ENCODE measurements at regions not wholly inside any gene's neighbourhood (a gene's known extent, or its start where the extent isn't known, plus 50 kb on each side); places are given as distances from the start of the nearest gene placed in this dataset.

GRCh38 chr2:237179161-237179560, 93.5 kb downstream of the COPS8 start:
- Histone ChIP-seq H3K4me2 (no peak overlapping the region), H2AFZ (no peak overlapping the region), H3K27me3 (ENCODE audit: insufficient read depth, low read depth) (no peaks in the 10 kb centered on the region), H3K4me3 (no peak overlapping the region), H3K36me3 (ENCODE audit: low read depth) (no peaks in the 10 kb centered on the region), H3K9me3 (ENCODE audit: insufficient read depth, low read depth) (0 out of 2 replicates have a peak, but pooled peaks cover 7% of the 10 kb centered on the region), H3K4me1 (replicated peaks; ENCODE audit: insufficient read depth) (peaks cover 43% of the 10 kb centered on the region), H4K20me1 (ENCODE audit: insufficient read depth) (no peaks in the 10 kb centered on the region), H3F3A (ENCODE audit: insufficient read depth, low read depth) (peaks cover 14% of the 10 kb centered on the region), H3K27ac (no peak overlapping the region), H3K9me2 (ENCODE audit: insufficient read depth) (no peaks in the 10 kb centered on the region), H3K79me2 (ENCODE audit: low read depth) (no peaks in the 10 kb centered on the region)
- no peak for DNase-seq
- no peak for TF ChIP-seq EZH2 (IDR thresholded peaks at IDR 0.05; ENCODE audit: low read depth)
- no peak for TF ChIP-seq CTCF (conservative IDR thresholded peaks at IDR 0.05)
- ChIA-PET CTCF (interaction anchor here (0.5 kb wide), 1 partner anchor 515 kb away, joined by 3 read pairs; no protein-coding TSS in a partner anchor), POLR2A (ENCODE audit: unreplicated experiment) (no interaction called here)
- intact Hi-C loops (cut with micrococcal nuclease; ENCODE audit: unreplicated experiment), result no loop called here
- no TSS peak for BruUV-seq (replicated peaks)

- Histone ChIP-seq H3K79me2 (ENCODE audit: low read depth) (no peaks in the 10 kb centered on the region), H4K20me1 (ENCODE audit: insufficient read depth) (no peaks in the 10 kb centered on the region), H3K36me3 (ENCODE audit: low read depth) (no peaks in the 10 kb centered on the region), H3K4me3 (no peak overlapping the region), H3K27ac (no peak overlapping the region), H2AFZ (no peak overlapping the region), H3K4me2 (no peak overlapping the region), H3K9me2 (ENCODE audit: insufficient read depth) (no peaks in the 10 kb centered on the region), H3K9me3 (ENCODE audit: insufficient read depth, low read depth) (0 out of 2 replicates have a peak, but pooled peaks cover 7% of the 10 kb centered on the region), H3F3A (ENCODE audit: insufficient read depth, low read depth) (peaks cover 14% of the 10 kb centered on the region), H3K27me3 (ENCODE audit: insufficient read depth, low read depth) (no peaks in the 10 kb centered on the region), H3K4me1 (replicated peaks; ENCODE audit: insufficient read depth) (peaks cover 51% of the 10 kb centered on the region)
- TF ChIP-seq EZH2 (IDR thresholded peaks at IDR 0.05; ENCODE audit: low read depth) (no peak), CTCF (conservative IDR thresholded peaks at IDR 0.05) (no peak)
- ChIA-PET POLR2A (ENCODE audit: unreplicated experiment) (no interaction called here), CTCF (no interaction called here)
- intact Hi-C loops (cut with micrococcal nuclease; ENCODE audit: unreplicated experiment), result no loop called here
- no peak for DNase-seq
- BruUV-seq (replicated peaks), result no TSS peak
These were observed 94.5 kb downstream of the COPS8 start for GRCh38 chr2:237180187-237180586.

- Histone ChIP-seq H3K36me3 (ENCODE audit: low read depth) (no peaks in the 10 kb centered on the region), H3K9me2 (ENCODE audit: insufficient read depth) (no peaks in the 10 kb centered on the region), H3F3A (ENCODE audit: insufficient read depth, low read depth) (peaks cover 14% of the 10 kb centered on the region), H3K27me3 (ENCODE audit: insufficient read depth, low read depth) (no peaks in the 10 kb centered on the region), H3K27ac (no peak overlapping the region), H3K4me3 (no peak overlapping the region), H3K4me2 (no peak overlapping the region), H2AFZ (no peak overlapping the region), H4K20me1 (ENCODE audit: insufficient read depth) (no peaks in the 10 kb centered on the region), H3K79me2 (ENCODE audit: low read depth) (no peaks in the 10 kb centered on the region), H3K4me1 (replicated peaks; ENCODE audit: insufficient read depth) (peaks cover 51% of the 10 kb centered on the region), H3K9me3 (ENCODE audit: insufficient read depth, low read depth) (0 out of 2 replicates have a peak, but pooled peaks cover 5% of the 10 kb centered on the region)
- POLR2A ChIA-PET (ENCODE audit: unreplicated experiment), result no interaction called here
- no TSS peak for BruUV-seq (replicated peaks)
- TF ChIP-seq EZH2 (IDR thresholded peaks at IDR 0.05; ENCODE audit: low read depth) (no peak), CTCF (conservative IDR thresholded peaks at IDR 0.05) (no peak)
- CTCF ChIA-PET, result interaction anchor here (0.6 kb wide), 1 partner anchor 238 kb away, joined by 3 read pairs; no protein-coding TSS in a partner anchor
- no peak for DNase-seq
- intact Hi-C loops (cut with micrococcal nuclease; ENCODE audit: unreplicated experiment), result no loop called here
These were observed 95.3 kb downstream of the COPS8 start for GRCh38 chr2:237180987-237181386.
